Non-pigmented ciliary epithelial cell (primary cell): ENCODE measurements at regions not wholly inside any gene's neighbourhood (a gene's known extent, or its start where the extent isn't known, plus 50 kb on each side); places are given as distances from the start of the nearest gene placed in this dataset.
"Not testable (repeated sequence)": the region's sequence is repeated elsewhere in the genome, so short reads cannot be mapped to it uniquely, and the experiment has no call there.

Experiments used
- DNase-seq: peaks from one replicate; pipeline ENCODE4 v3.0.0-alpha.2; 2010; ENCODE audit warnings: low read depth

GRCh38 chr11:38884145-38884865 lies 2286.3 kb upstream of the RAG2 start:
- DNase-seq = no peak

- no peak for DNase-seq
These were observed 2269.3 kb upstream of the RAG2 start for GRCh38 chr11:38867338-38867737.

GRCh38 chr11:38865922-38866321 lies 2267.9 kb upstream of the RAG2 start:
- no peak for DNase-seq

- DNase-seq = no peak
These were observed 2245.0 kb upstream of the RAG2 start for GRCh38 chr11:38842991-38843390.

- DNase-seq = no peak
These were observed 2241.0 kb upstream of the RAG2 start for GRCh38 chr11:38839071-38839470.

- DNase-seq = no peak
These were observed 2237.9 kb upstream of the RAG2 start for GRCh38 chr11:38835966-38836365.

- no peak for DNase-seq
These were observed 2226.5 kb upstream of the RAG2 start for GRCh38 chr11:38824573-38824972.

- not testable (repeated sequence) for DNase-seq
These were observed 2223.8 kb upstream of the RAG2 start for GRCh38 chr11:38821786-38822185.

- DNase-seq = no peak
These were observed 2221.9 kb upstream of the RAG2 start for GRCh38 chr11:38819981-38820380.

- no peak for DNase-seq
These were observed 2220.7 kb upstream of the RAG2 start for GRCh38 chr11:38818720-38819119.

- DNase-seq = peak; percentile 14
These were observed 2216.6 kb upstream of the RAG2 start for GRCh38 chr11:38814670-38815069.

- DNase-seq = no peak
These were observed 2211.5 kb upstream of the RAG2 start for GRCh38 chr11:38809521-38809920.

- no peak for DNase-seq
These were observed 2198.2 kb upstream of the RAG2 start for GRCh38 chr11:38796281-38796680.

- DNase-seq = no peak
These were observed 2197.0 kb upstream of the RAG2 start for GRCh38 chr11:38795027-38795426.

- peak; percentile 10 for DNase-seq
These were observed 2193.4 kb upstream of the RAG2 start for GRCh38 chr11:38791346-38791961.

- DNase-seq = no peak
These were observed 2190.5 kb upstream of the RAG2 start for GRCh38 chr11:38788561-38788960.

GRCh38 chr11:38784164-38784563 lies 2186.1 kb upstream of the RAG2 start:
- DNase-seq = no peak

GRCh38 chr11:38766796-38767195 lies 2168.8 kb upstream of the RAG2 start:
- DNase-seq = no peak

- DNase-seq = no peak
These were observed 2161.4 kb upstream of the RAG2 start for GRCh38 chr11:38759394-38759793.

- no peak for DNase-seq
These were observed 2158.5 kb upstream of the RAG2 start for GRCh38 chr11:38756537-38756936.

GRCh38 chr11:38751421-38751820 lies 2153.4 kb upstream of the RAG2 start:
- no peak for DNase-seq

GRCh38 chr11:38746516-38746915 lies 2148.5 kb upstream of the RAG2 start:
- DNase-seq = not testable (repeated sequence)

- DNase-seq = no peak
These were observed 2125.3 kb upstream of the RAG2 start for GRCh38 chr11:38723361-38723760.
